Posterior vena cava (tissue), 2 donors: ENCODE measurements at regions not wholly inside any gene's neighbourhood (a gene's known extent, or its start where the extent isn't known, plus 50 kb on each side); places are given as distances from the start of the nearest gene placed in this dataset.
"Not testable (repeated sequence)": the region's sequence is repeated elsewhere in the genome, so short reads cannot be mapped to it uniquely, and the experiment has no call there.

ENCODE experiments used
- DNase-seq: peaks from one replicate; pipeline ENCODE4 v3.0.0-alpha.2; 2020; ENCODE audit warnings: low spot score
- intact Hi-C, 2 donors: fragments of 100-400 bp; cut with DNase I; formaldehyde crosslinking; loops; one replicate each; pipeline versions ENCODE4 v1.14.1 to v1.14.2; 2022 to 2023
- donor health status: DM: yes; HTN: yes; CAD: no.
- donor health status: DM: yes; HTN: yes; CAD: no.

- intact Hi-C loops = no loop called here
Observed at GRCh38 chr15:23839893-23840474, 152.9 kb upstream of the NDN start.

GRCh38 chr15:23846218-23846617 lies 159.1 kb upstream of the NDN start:
- no peak for DNase-seq
- intact Hi-C loops = no loop called here

More at GRCh38 chr15:23839893-23840474, 152.9 kb upstream of the NDN start:
- no peak for DNase-seq

- DNase-seq = no peak
- intact Hi-C loops = no loop called here
Observed at GRCh38 chr15:23850666-23851065, 163.6 kb upstream of the NDN start.

GRCh38 chr15:23851921-23852320 lies 164.8 kb upstream of the NDN start:
- intact Hi-C loops = no loop called here
- DNase-seq = no peak

GRCh38 chr15:23853286-23853685 lies 166.2 kb upstream of the NDN start:
- DNase-seq = no peak
- intact Hi-C loops = no loop called here

GRCh38 chr15:23854203-23854911 lies 167.3 kb upstream of the NDN start:
- no peak for DNase-seq

GRCh38 chr15:23854912-23855659 lies 168.0 kb upstream of the NDN start:
- intact Hi-C loops = no loop called here
- DNase-seq = no peak

More at GRCh38 chr15:23854203-23854911, 167.3 kb upstream of the NDN start:
- intact Hi-C loops = no loop called here

- intact Hi-C loops = no loop called here
- DNase-seq = no peak
Observed at GRCh38 chr15:23855947-23856346, 168.8 kb upstream of the NDN start.

GRCh38 chr15:23857028-23857641 lies 170.0 kb upstream of the NDN start:
- intact Hi-C loops = no loop called here
- DNase-seq = no peak

- no peak for DNase-seq
- intact Hi-C loops = no loop called here
Observed at GRCh38 chr15:23859008-23859407, 171.9 kb upstream of the NDN start.

- intact Hi-C loops = no loop called here
- DNase-seq = no peak
Observed at GRCh38 chr15:23860290-23861245, 173.5 kb upstream of the NDN start.

GRCh38 chr15:23866832-23867231 lies 179.7 kb upstream of the NDN start:
- intact Hi-C loops = no loop called here
- DNase-seq = no peak

GRCh38 chr15:23869396-23869795 lies 182.3 kb upstream of the NDN start:
- intact Hi-C loops = no loop called here

GRCh38 chr15:23873613-23874012 lies 186.5 kb upstream of the NDN start:
- intact Hi-C loops = loop anchor here in 1 of 2 donors (2.0 kb wide), 1 partner anchor 19 kb away; no protein-coding TSS in a partner anchor

More at GRCh38 chr15:23869396-23869795, 182.3 kb upstream of the NDN start:
- DNase-seq = no peak

GRCh38 chr15:23877502-23878412 lies 190.7 kb upstream of the NDN start:
- no peak for DNase-seq
- intact Hi-C loops = no loop called here

More at GRCh38 chr15:23873613-23874012, 186.5 kb upstream of the NDN start:
- DNase-seq = not testable (repeated sequence)

- intact Hi-C loops = no loop called here
- no peak for DNase-seq
Observed at GRCh38 chr15:23881291-23881690, 194.2 kb upstream of the NDN start.

- no peak for DNase-seq
- intact Hi-C loops = no loop called here
Observed at GRCh38 chr15:23890218-23890617, 203.1 kb upstream of the NDN start.

- intact Hi-C loops = no loop called here
- DNase-seq = no peak
Observed at GRCh38 chr15:23897091-23897490, 210.0 kb upstream of the NDN start.
